HepG2 (cell line): ENCODE measurements at regions not wholly inside any gene's neighbourhood (a gene's known extent, or its start where the extent isn't known, plus 50 kb on each side); places are given as distances from the start of the nearest gene placed in this dataset.

ENCODE experiments used
- ATAC-seq: fragments of 200-7000 bp; cut with Tn5 transposase; 3 replicates; pipeline ENCODE4 v1.9.1; 2020; ENCODE audit warnings: mild to moderate bottlenecking, moderate library complexity
- BruUV-seq: library from RNA; stranded (reverse); fragments of 400-500 nt; replicated peaks from 2 replicates; lab custom pipeline; 2021; lab: Mats Ljungman, UMichigan
- CTCF ChIA-PET: fragments of 300-600 bp; formaldehyde crosslinking; extraction: SDS; loops from one replicate; lab custom pipeline; 2021; ENCODE audit warnings: low total read pairs, inconsistent platforms, low intra/inter-chr PET ratio; lab: Yijun Ruan, JAX
- POLR2A ChIA-PET: fragments of 350-600 bp; sonication (Branson Sonifier 250); formaldehyde crosslinking; loops from one replicate; lab custom pipeline; 2020; ENCODE audit warnings: antibody characterized with exemption, inconsistent platforms; lab: Yijun Ruan, JAX
- DNase-seq: peaks from one replicate; pipeline ENCODE4 v3.0.0-alpha.2; 2015; ENCODE audit warnings: low spot score
- FAIRE-seq: peaks from 3 replicates; lab custom pipeline; 2011; peaks lifted over from hg19 to GRCh38; lab: Jason Lieb, UNC
- H2AFZ ChIP-seq: one replicate; pipeline ENCODE4 v1.6.1; 2011; ENCODE audit warnings: low read length, inconsistent platforms
- H3K27ac ChIP-seq: fragments of 300-600 bp; 3 replicates; pipeline ENCODE4 v1.8.0; 2011; ENCODE audit warnings: mixed run types, mild to moderate bottlenecking, mixed read lengths, low read length, inconsistent platforms; ENCODE audit not compliant: insufficient read depth; ENCODE audit errors: extremely low read length
- H3K27me3 ChIP-seq, 2 experiments: fragments of 200-600 bp in 1 of 2; 2 replicates in 1 of 2; 3 replicates in 1 of 2; pipeline versions ENCODE4 v1.6.0 to v1.8.0; 2011; ENCODE audit warnings: low read length in 2 of 2, mild to moderate bottlenecking in 2 of 2, moderate library complexity in 2 of 2, inconsistent platforms in 1 of 2; ENCODE audit not compliant: insufficient read depth in 2 of 2, control insufficient read depth in 1 of 2
- H3K36me3 ChIP-seq, 2 experiments: fragments of 200-600 bp in 1 of 2; replicated peaks in 1 of 2; 2 replicates in 1 of 2; 3 replicates in 1 of 2; pipeline versions ENCODE4 v1.5.1 to v1.8.0; 2011; ENCODE audit warnings: low read length in 2 of 2, inconsistent platforms in 1 of 2; ENCODE audit not compliant: insufficient read depth in 2 of 2, control insufficient read depth in 1 of 2
- H3K4me1 ChIP-seq: 2 replicates; pipeline ENCODE4 v1.5.1; 2012; ENCODE audit warnings: low read length, inconsistent platforms; ENCODE audit not compliant: insufficient read depth
- H3K4me2 ChIP-seq: 2 replicates; pipeline ENCODE4 v1.6.0; 2011; ENCODE audit warnings: low read depth, low read length, inconsistent platforms
- H3K4me3 ChIP-seq, 3 experiments: fragments of 200-600 bp in 1 of 3; sonication (generic), shearing (Covaris generic) in 1 of 3; replicated peaks in 1 of 3; 2 replicates each; pipeline ENCODE4 v1.5.1; 2011 to 2016; ENCODE audit warnings: low read length in 3 of 3, inconsistent platforms in 2 of 3, low read depth in 2 of 3, mild to moderate bottlenecking in 2 of 3, control low read depth in 1 of 3, mixed read lengths in 1 of 3; ENCODE audit not compliant: insufficient read depth in 1 of 3
- H3K79me2 ChIP-seq: one replicate; pipeline ENCODE4 v1.6.1; 2011; ENCODE audit warnings: low read length, inconsistent platforms; ENCODE audit not compliant: insufficient read depth
- H3K9ac ChIP-seq: 2 replicates; pipeline ENCODE4 v1.6.0; 2011; ENCODE audit warnings: mild to moderate bottlenecking, low read depth, low read length, inconsistent platforms; ENCODE audit not compliant: insufficient read depth
- H3K9me3 ChIP-seq: 2 replicates; pipeline ENCODE4 v1.5.1; 2012; ENCODE audit warnings: mild to moderate bottlenecking, low read length
- H4K20me1 ChIP-seq: 2 replicates; pipeline ENCODE4 v1.6.0; 2011; ENCODE audit warnings: inconsistent platforms, mild to moderate bottlenecking, low read length, moderate library complexity; ENCODE audit not compliant: insufficient read depth
- ATF7 ChIP-seq, 2 experiments: fragments of 450-650 bp in 1 of 2; sonication (generic) in 1 of 2; formaldehyde crosslinking in 1 of 2; IDR thresholded peaks; 2 replicates each; pipeline versions ENCODE4 v1.4.0 to v1.6.1; 2016 to 2020; ENCODE audit warnings: antibody characterized with exemption in 1 of 2, mild to moderate bottlenecking in 1 of 2, missing genetic modification reagents in 1 of 2
- HOXA5 ChIP-seq: sonication (generic); formaldehyde crosslinking; IDR thresholded peaks from 2 replicates; pipeline ENCODE4 v1.4.0; 2020; ENCODE audit warnings: missing genetic modification reagents
- MAFF ChIP-seq: IDR thresholded peaks from 2 replicates; pipeline ENCODE4 v1.6.1; 2011; ENCODE audit warnings: low read depth, low read length, improper control_type of control experiment
- MAFK ChIP-seq, 2 experiments: IDR thresholded peaks in 1 of 2; conservative IDR thresholded peaks in 1 of 2; 2 replicates each; pipeline ENCODE4 v1.6.1; 2011; ENCODE audit warnings: improper control_type of control experiment in 2 of 2, low read length in 2 of 2
- MTERF4 ChIP-seq: sonication (generic); formaldehyde crosslinking; IDR thresholded peaks from 2 replicates; pipeline ENCODE4 v1.8.0; 2023; ENCODE audit warnings: mild to moderate bottlenecking, missing genetic modification reagents
- MTF2 ChIP-seq: sonication (generic); formaldehyde crosslinking; IDR thresholded peaks from 2 replicates; pipeline ENCODE4 v1.5.0; 2020; ENCODE audit warnings: missing genetic modification reagents, borderline replicate concordance
- NFRKB ChIP-seq: fragments of 450-650 bp; IDR thresholded peaks from 2 replicates; pipeline ENCODE4 v1.6.1; 2017
- PHF5A ChIP-seq: IDR thresholded peaks from one replicate; pipeline ENCODE4 v1.6.1; 2018; ENCODE audit warnings: low read depth, missing genetic modification reagents; ENCODE audit not compliant: unreplicated experiment
- SIX1 ChIP-seq: sonication (generic); formaldehyde crosslinking; IDR thresholded peaks from 2 replicates; pipeline ENCODE4 v1.4.0; 2020; ENCODE audit warnings: missing genetic modification reagents, borderline replicate concordance
- SUZ12 ChIP-seq: fragments of 150-350 bp; IDR thresholded peaks from 2 replicates; pipeline ENCODE4 v1.6.1; 2014; ENCODE audit warnings: low read depth, low read length
- TARDBP ChIP-seq: sonication (generic); formaldehyde crosslinking; IDR thresholded peaks from 2 replicates; pipeline ENCODE4 v1.8.0; 2022; ENCODE audit warnings: mild to moderate bottlenecking, missing genetic modification reagents
- ZFP36 ChIP-seq: fragments of 150-350 bp; IDR thresholded peaks from 2 replicates; pipeline ENCODE4 v1.6.1; 2018; ENCODE audit warnings: borderline replicate concordance, low read length, low read depth; ENCODE audit not compliant: partially characterized antibody
- ZNF280B ChIP-seq: sonication (generic); formaldehyde crosslinking; IDR thresholded peaks from 2 replicates; pipeline ENCODE4 v1.5.0; 2020; ENCODE audit warnings: missing genetic modification reagents, mild to moderate bottlenecking, borderline replicate concordance
- ZNF3 ChIP-seq: IDR thresholded peaks from 2 replicates; pipeline ENCODE4 v1.7.0; 2017; ENCODE audit warnings: inconsistent platforms
- ZNF652 ChIP-seq: IDR thresholded peaks from 2 replicates; pipeline ENCODE4 v1.6.1; 2016; ENCODE audit warnings: low read depth, borderline replicate concordance
- ZNF75D ChIP-seq: sonication (generic); formaldehyde crosslinking; IDR thresholded peaks from 2 replicates; pipeline ENCODE4 v1.8.1; 2023; ENCODE audit warnings: missing genetic modification reagents, mild to moderate bottlenecking, borderline replicate concordance
- ZNF773 ChIP-seq: sonication (generic); formaldehyde crosslinking; IDR thresholded peaks from 2 replicates; pipeline ENCODE4 v1.4.0; 2020; ENCODE audit warnings: missing genetic modification reagents, borderline replicate concordance
- WGBS: methylation state at CpG from one replicate; pipeline ENCODE4 v1.1.6; 2017; ENCODE audit warnings: low lambda C conversion rate; 5-methylcytosine and 5-hydroxymethylcytosine counted together
- in situ Hi-C: cut with HindIII; loops from 2 replicates; pipeline ENCODE4 v1.10.0; 2017; ENCODE audit warnings: low pct_unique_long_range_greater_than_20kb; ENCODE audit not compliant: extremely low pct_ligation_motif_present
- intact Hi-C: fragments of 100-400 bp; cut with micrococcal nuclease; formaldehyde crosslinking; loops from one replicate; pipeline ENCODE4 v1.10.0; 2022; ENCODE audit not compliant: unreplicated experiment

DNA sequence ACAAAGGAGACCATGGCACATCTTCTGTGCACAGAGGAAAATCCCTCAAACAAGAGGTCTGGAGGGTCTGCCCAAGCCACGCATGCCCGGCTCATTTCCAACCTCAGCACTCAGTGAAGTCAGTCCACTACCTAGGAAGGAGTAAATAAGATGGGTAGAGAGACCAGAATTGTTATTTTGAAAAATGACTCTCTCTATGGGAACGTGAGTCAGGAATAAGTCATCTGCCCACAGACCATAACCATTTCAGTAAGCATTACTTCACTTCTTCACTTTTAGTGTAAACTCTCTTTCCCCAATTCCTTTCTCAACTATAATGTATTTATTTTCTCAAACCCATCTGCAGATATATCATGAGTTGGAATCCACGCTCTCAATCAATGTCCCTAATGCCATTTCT is 1039.9 kb upstream of the USP15 start (continued):
- TF ChIP-seq ZNF280B (CRISPR knock-in tag): no peak
- no peak for TF ChIP-seq MTERF4
- TF ChIP-seq, all 625 proteins: peak for 0

- Histone ChIP-seq H3K79me2 (no peaks in the 10 kb centered on the region), H3K27me3 (no peaks in the 10 kb centered on the region; a peak in 1 of 5 replicates), H2AFZ (no peak overlapping the region), H3K4me2 (no peak overlapping the region), H3K27ac (no peak overlapping the region), H3K9ac (no peak overlapping the region), H3K4me1 (no peaks in the 10 kb centered on the region), H4K20me1 (no peaks in the 10 kb centered on the region), H3K36me3 (no peaks in the 10 kb centered on the region), H3K4me3 (no peak overlapping the region), H3K9me3 (peaks cover 61% of the 10 kb centered on the region)
- ChIA-PET POLR2A (no interaction called here), CTCF (no interaction called here)
- WGBS: 30% methylated on average over 5 of the region's 5 CpGs
- FAIRE-seq (no peak), DNase-seq (no peak), ATAC-seq (no peak)
- in situ Hi-C loops (no loop called here), intact Hi-C loops (no loop called here)
- TF ChIP-seq NFRKB (no peak), ZNF3 (CRISPR knock-in tag) (no peak), PHF5A (CRISPR knock-in tag) (no peak), SUZ12 (no peak), SIX1 (no peak), MTF2 (CRISPR knock-in tag) (no peak), HOXA5 (no peak), ATF7 (IDR thresholded peaks at IDR 0.05) (no peak), ATF7 (CRISPR knock-in tag; IDR thresholded peaks at IDR 0.05) (no peak), MAFF (peak; percentile 84), ZNF652 (no peak), ZNF773 (CRISPR knock-in tag) (no peak), ZFP36 (no peak), MAFK (conservative IDR thresholded peaks at IDR 0.05 in 1 of 2, IDR thresholded peaks at IDR 0.05 in 1 of 2; ENCODE audit: low read length in 2 of 2) (peak; percentile 82 to 91), TARDBP (no peak), ZNF75D (CRISPR knock-in tag) (no peak)
- no TSS peak for BruUV-seq
These were observed 1028.2 kb upstream of the USP15 start for GRCh38 chr12:61232040-61232439.
